NCI-H187 (cell line): ENCODE measurements at regions not wholly inside any gene's neighbourhood (a gene's known extent, or its start where the extent isn't known, plus 50 kb on each side); places are given as distances from the start of the nearest gene placed in this dataset.
A peak's percentile ranks its signal among the peaks of the same experiment; 100 is the strongest.
"Not testable (repeated sequence)": the region's sequence is repeated elsewhere in the genome, so short reads cannot be mapped to it uniquely, and the experiment has no call there.

Experiments used
- DNase-seq, 2 experiments: peaks; one replicate each; lab custom pipeline; 2025; lab: John Stamatoyannopoulos, UW

DNA sequence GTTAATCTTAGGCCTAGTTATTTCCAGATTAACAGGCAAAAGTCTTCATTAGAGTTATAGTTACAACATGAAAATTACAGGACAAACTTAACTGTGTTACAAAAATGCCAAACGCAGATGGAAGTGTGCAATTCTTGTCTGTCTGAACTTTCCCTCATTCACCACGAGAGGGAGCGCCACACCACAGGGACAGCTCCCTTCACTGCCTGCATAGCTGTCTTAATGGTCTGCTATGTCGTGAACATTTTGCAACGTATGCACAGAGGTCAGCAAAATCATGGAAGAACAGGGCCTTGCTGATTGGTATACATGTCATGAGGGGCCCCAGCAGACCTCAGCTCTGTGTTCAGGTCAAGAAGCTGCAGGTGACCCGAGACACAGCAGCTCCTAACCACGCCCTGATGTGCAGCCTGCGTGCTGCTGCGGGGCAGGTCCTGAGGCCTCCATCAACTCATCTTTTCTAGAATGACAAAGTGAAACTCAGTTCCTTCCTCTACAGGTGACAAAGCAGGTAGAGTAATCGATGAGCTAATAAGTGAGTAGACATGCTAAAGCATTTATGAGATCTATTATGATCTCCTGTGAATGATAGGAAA is 78.8 kb upstream of the ATP8B1 start:
- DNase-seq: peak; percentile 27 to 45

DNA sequence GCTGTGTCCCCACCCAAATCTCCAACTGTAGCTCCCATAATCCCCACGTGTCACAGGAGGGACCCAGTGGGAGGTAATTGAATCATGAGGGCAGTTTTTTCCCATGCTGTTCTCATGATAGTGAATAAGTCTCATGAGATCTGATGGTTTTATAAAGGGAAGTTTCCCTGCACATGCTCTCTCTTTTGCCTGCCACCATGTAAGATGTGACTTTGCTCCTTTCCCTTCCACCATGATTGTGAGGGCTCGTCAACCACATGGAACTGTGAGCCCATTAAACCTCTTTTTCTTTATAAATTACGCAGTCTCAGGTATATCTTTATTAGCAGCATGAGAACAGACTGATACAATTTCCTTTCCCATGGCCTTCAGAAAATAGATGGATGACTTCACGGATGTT is 76.8 kb upstream of the ATP8B1 start:
- DNase-seq: not testable (repeated sequence)

DNA sequence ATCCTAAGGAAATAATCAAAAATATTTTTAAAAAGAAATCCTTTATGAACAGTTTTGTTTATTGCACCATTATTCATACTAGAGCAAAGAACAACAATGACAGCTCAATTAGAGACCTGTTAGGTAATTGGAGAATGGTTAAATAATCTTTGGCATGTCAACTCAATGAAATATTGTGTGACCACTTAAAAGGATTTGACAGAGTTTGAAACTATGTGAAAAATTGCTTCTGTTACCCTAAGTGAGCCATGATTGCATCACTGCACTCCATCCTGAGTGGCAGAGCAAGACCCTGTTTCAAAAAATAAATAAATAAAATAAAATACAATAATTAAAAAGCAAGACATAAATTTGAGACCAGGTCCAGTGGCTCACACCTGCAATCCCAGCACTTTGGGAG is 66.1 kb upstream of the ATP8B1 start:
- DNase-seq: no peak

DNA sequence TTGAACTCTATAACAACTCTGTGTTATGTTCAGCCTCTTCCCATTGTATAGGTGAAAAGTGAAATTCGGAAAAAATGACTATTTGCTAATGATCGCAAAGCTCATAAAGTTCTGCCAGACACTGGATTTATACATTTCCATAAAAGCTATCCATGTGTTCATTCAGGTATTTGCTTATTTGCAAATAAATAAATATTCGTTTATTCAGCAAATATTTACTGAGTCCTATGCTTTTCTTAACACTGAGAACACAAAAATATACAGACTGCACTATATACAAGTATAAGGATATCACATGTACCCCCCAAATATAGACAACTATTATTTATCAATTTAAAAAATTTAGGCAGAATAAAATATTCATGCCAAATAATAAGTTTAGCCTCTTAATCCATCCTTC is 63.2 kb upstream of the ATP8B1 start:
- no peak for DNase-seq

DNA sequence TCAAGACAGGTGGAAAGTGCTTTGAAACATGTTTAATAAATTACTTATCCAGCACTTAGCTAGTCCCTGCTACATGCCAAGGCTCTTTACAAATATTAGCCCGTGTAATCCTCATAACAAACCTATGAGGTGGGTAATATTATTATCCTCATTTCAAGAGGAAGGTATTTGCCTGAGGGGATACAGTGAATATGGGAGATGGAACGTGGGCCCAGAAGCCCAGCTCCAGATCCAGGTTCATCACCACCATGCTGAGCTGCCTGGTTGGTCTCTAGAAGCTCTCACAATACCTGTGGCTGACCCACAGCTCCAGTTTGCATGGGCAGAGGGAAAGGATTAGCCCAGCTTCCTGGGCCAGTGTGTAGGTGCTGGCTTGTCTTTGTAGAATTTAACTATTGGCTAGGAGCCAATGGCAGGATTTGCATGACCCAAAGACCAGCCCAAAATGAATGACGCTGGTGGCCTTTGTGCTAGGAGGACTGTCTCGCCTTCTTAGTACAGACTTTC is 61.6 kb upstream of the ATP8B1 start:
- DNase-seq: no peak

DNA sequence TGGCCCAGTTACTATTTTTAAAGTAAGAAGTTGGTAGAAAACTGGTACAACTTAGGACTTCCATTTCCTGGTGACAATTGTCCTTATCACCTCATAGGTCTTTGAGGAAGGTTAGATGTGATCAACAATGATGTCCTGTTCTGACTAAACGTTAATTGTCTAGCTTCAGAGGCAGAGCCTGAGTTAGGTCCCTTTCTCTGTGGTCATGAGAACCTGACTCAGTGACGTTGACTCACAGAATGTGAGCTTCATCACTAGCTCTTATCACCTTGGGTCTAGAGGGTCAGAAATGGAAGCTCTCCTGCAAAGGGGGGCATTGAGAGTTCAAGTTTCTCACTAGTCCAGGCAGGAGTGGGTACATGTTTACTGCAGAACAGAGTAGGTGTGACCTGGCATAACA is 60.6 kb upstream of the ATP8B1 start:
- no peak for DNase-seq

DNA sequence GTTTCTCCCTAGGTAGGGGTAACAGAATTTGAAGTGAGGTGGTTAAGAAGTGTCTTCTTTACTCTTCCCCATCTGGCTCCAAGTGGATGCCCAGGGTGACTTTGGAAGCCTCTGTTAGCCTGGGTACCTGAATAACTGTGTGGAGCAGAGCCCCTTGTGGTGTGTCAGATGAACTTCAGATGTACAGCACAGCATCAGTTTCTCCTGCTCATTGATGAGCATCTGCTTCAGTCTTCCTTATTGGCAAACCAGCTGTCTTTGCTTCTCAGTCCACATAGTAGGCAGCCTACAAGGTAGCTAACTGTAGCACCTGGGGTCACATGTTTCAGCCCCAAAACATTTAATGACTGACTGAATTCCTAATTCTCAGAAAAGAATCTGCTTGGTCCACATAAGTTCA is 56.2 kb upstream of the ATP8B1 start:
- DNase-seq: no peak

DNA sequence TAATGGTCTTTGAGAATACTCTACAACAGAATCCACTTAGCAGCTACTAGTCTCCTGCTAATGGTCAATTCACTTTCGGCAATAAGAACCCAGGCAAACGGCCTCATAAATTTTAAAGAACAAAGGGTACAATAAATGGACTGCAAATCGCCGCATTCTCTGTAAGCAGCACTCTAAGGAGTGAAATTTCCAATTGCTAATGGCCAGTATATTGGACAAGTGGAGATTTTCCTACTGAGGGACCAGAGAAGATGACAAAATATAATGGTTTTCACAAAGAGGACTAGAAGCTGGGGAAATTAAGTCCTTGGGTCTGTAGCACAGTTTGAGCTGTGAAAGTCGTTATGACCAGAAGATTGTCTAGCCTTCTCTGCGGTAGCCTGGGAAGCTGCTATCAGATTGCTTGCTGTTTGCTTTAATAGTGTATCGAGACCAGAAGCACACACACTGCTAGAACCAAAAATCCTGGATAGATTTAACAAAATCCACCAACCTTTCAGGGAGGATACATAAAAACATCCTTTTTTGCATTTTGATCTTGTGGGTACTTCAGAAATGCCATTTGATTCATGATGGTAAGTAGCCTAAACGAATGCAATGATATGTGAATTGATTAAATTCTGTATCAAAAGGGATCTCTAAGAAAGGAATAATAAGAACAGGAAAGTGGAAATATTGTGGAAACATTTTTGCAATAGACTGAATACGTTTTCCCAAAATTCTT is 53.6 kb upstream of the ATP8B1 start:
- peak; percentile 59 to 64 for DNase-seq

DNA sequence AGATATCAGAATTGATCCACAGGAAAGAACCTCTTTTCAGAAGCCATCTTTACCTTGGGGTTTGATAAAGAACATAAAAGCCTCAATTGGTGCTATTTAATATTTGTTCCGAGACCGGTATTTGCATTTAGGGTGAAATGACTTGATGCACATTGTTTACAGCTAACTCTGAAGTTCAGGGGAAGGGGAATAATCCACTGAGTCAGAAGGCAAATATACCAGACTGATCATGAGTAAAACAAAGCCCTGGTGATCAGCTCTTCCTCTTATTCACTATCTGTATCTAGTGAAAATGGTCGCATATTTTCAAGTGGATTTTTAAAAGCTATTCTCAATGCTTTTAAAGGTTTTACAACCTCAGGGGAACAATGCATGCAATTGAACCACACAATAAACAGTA is 53.0 kb upstream of the ATP8B1 start:
- no peak for DNase-seq

DNA sequence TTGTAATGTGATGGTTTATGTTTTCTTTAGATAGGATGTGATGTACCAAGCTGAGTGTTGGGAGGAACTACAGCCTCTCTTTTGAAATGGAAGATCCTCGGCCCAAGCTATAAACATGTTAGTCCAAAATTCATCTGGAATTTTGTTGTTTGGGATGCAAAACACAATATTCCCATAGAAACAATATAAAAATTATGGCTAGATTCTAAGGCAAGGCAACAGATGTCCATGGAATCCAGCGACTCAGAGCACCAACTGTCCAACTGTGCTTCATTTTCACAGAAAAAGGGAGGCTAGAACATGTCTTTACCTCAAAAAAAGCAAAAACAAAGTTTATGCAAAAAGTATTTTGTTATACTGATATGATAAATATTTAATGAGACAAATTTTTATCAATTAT is 52.4 kb upstream of the ATP8B1 start:
- no peak for DNase-seq

DNA sequence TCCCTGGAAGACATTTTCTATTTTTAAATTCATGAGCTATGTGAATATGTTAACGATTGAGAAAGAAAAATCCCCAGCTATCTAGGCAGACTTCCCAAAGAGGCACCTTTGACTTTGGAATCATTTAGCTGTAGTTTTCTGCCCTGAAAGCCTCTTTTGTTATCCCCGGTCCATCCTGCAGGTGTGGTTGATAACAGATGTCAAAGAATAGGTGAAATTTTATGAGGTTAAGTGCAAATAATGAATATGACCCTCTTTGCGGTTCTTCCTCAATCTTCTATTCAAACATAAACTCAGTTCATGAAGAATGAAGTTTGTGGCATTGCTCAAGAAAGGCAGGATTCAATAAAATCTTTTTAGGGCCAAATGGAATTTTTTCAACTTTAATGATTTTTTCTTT is 51.6 kb upstream of the ATP8B1 start:
- no peak for DNase-seq

DNA sequence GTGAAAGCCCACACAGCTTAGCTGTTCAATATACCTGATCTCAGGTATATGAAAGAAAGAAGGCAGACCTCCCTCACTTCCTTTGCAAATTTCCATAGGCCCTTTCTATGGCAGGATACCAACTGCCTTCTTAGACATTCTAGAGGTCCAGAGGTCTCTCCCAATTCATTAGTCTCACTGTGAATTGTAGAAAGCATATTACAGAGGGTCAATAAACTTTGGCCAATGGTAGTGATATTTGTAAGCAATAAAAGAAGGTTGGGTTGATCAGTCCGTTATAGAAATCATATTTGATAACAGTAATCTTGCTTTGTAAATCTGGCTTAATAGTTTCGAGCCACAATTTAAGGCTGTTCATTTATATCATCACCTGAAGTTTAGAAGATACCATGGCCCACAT is 50.7 kb upstream of the ATP8B1 start:
- DNase-seq: no peak

DNA sequence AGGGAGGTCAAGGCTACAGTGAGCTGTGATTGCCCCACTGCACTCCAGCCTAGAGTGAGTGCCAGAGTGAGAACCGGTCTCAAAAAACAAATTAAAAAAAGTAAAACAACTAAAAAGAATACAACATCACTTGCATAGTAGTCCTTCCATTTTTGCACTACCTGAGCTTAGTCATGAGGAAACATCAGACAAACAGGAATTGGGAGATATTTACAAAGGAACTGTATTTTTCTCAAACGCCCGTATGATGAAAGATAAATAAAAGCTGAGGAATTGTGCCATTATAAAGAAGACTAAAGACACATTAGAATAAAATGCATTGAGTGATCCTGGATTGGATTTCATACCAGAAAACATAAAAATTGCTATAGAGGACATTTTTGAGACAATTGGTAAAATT is 50.0 kb upstream of the ATP8B1 start:
- DNase-seq: no peak
